ENCODE measurements at regions not wholly inside any gene's neighbourhood (a gene's known extent, or its start where the extent isn't known, plus 50 kb on each side); places are given as distances from the start of the nearest gene placed in this dataset.

GRCh38 chr11:112759418-112759817 is 201.8 kb upstream of the NCAM1 start:
- Mint-ChIP-seq H3K4me1 (ENCODE audit: low read depth) (no peaks in the 10 kb centered on the region), H3K4me3 (no peak overlapping the region), H3K36me3 (ENCODE audit: low read depth) (no peaks in the 10 kb centered on the region), H3K27me3 (ENCODE audit: insufficient read depth) (no peaks in the 10 kb centered on the region), H3K9me3 (peaks cover 61% of the 10 kb centered on the region), H3K27ac (no peak overlapping the region)
- TF ChIP-seq CTCF (IDR thresholded peaks at IDR 0.05): no peak
- DNase-seq: no peak

- no peak for TF ChIP-seq CTCF (IDR thresholded peaks at IDR 0.05)
- no peak for DNase-seq
- H3K9me3 Mint-ChIP-seq: peaks cover 65% of the 10 kb centered on the region
- H3K36me3 Mint-ChIP-seq (ENCODE audit: low read depth): no peaks in the 10 kb centered on the region
- H3K4me3 Mint-ChIP-seq: no peak overlapping the region
- no peaks in the 10 kb centered on the region for H3K4me1 Mint-ChIP-seq (ENCODE audit: low read depth)
- H3K27me3 Mint-ChIP-seq (ENCODE audit: insufficient read depth): no peaks in the 10 kb centered on the region; the same call in 1 of the 2 replicates
- no peak overlapping the region for H3K27ac Mint-ChIP-seq
These were observed 200.7 kb upstream of the NCAM1 start for GRCh38 chr11:112760396-112761059.

GRCh38 chr11:112761911-112762706 is 199.1 kb upstream of the NCAM1 start:
- Mint-ChIP-seq H3K36me3 (ENCODE audit: low read depth) (no peaks in the 10 kb centered on the region), H3K9me3 (peaks cover 56% of the 10 kb centered on the region), H3K4me3 (no peak overlapping the region), H3K4me1 (ENCODE audit: low read depth) (no peaks in the 10 kb centered on the region), H3K27ac (no peak overlapping the region), H3K27me3 (ENCODE audit: insufficient read depth) (no peaks in the 10 kb centered on the region; the same call in 1 of the 2 replicates)
- no peak for DNase-seq
- no peak for TF ChIP-seq CTCF (IDR thresholded peaks at IDR 0.05)

GRCh38 chr11:112762707-112763090 is 198.5 kb upstream of the NCAM1 start:
- no peak overlapping the region for H3K27ac Mint-ChIP-seq
- no peaks in the 10 kb centered on the region for H3K4me1 Mint-ChIP-seq (ENCODE audit: low read depth)
- H3K4me3 Mint-ChIP-seq: no peak overlapping the region
- H3K36me3 Mint-ChIP-seq (ENCODE audit: low read depth): no peaks in the 10 kb centered on the region
- no peak for DNase-seq
- no peaks in the 10 kb centered on the region; the same call in 1 of the 2 replicates for H3K27me3 Mint-ChIP-seq (ENCODE audit: insufficient read depth)
- H3K9me3 Mint-ChIP-seq: peaks cover 50% of the 10 kb centered on the region
- no peak for TF ChIP-seq CTCF (IDR thresholded peaks at IDR 0.05)

- TF ChIP-seq CTCF (IDR thresholded peaks at IDR 0.05): no peak
- Mint-ChIP-seq H3K4me3 (no peak overlapping the region), H3K27ac (no peak overlapping the region), H3K4me1 (ENCODE audit: low read depth) (no peaks in the 10 kb centered on the region), H3K9me3 (peaks cover 54% of the 10 kb centered on the region), H3K36me3 (ENCODE audit: low read depth) (no peaks in the 10 kb centered on the region), H3K27me3 (ENCODE audit: insufficient read depth) (no peaks in the 10 kb centered on the region; the same call in 1 of the 2 replicates)
- no peak for DNase-seq
These were observed 195.9 kb upstream of the NCAM1 start for GRCh38 chr11:112765337-112765736.

Data from HFFc6 (cell line).